ENCODE measurements at regions not wholly inside any gene's neighbourhood (a gene's known extent, or its start where the extent isn't known, plus 50 kb on each side); places are given as distances from the start of the nearest gene placed in this dataset.

GRCh38 chr18:78818961-78819360, 160.7 kb upstream of the SALL3 start:
- no peaks in the 10 kb centered on the region for H3K4me1 ChIP-seq (ENCODE audit: control insufficient read depth, insufficient read depth, low read depth, low read length)
- H3K9ac ChIP-seq (ENCODE audit: low read length): no peak overlapping the region
- no peak overlapping the region for H2AFZ ChIP-seq (ENCODE audit: low read depth, low read length)
- H3K79me1 ChIP-seq (replicated peaks; ENCODE audit: low read length, poor library complexity, severe bottlenecking): no peaks in the 10 kb centered on the region
- no peak overlapping the region for H3K18ac ChIP-seq (ENCODE audit: low read depth in 1 of 2, low read length in 2 of 2)
- no peak overlapping the region for H3K14ac ChIP-seq (ENCODE audit: low read length in 2 of 2)
- no peaks in the 10 kb centered on the region for H3K36me3 ChIP-seq (ENCODE audit: control insufficient read depth in 1 of 2, insufficient read depth in 2 of 2, low read depth in 1 of 2, low read length in 2 of 2)
- no peak overlapping the region for H3K4me3 ChIP-seq (ENCODE audit: insufficient read depth in 1 of 2, low read depth in 1 of 2, low read length in 2 of 2)
- no peak overlapping the region for H3K23ac ChIP-seq (ENCODE audit: low read length in 2 of 2)
- H2BK15ac ChIP-seq (ENCODE audit: low read depth, poor library complexity, severe bottlenecking): no peak overlapping the region
- no peak overlapping the region for H2BK5ac ChIP-seq (ENCODE audit: low read depth, low read length, poor library complexity, severe bottlenecking)
- no peaks in the 10 kb centered on the region for H3K27me3 ChIP-seq (ENCODE audit: control insufficient read depth in 1 of 2, insufficient read depth in 1 of 2, low read length in 2 of 2)
- H3K9me3 ChIP-seq (ENCODE audit: control insufficient read depth, low read length): no peaks in the 10 kb centered on the region
- H4K91ac ChIP-seq (ENCODE audit: low read length): no peak overlapping the region
- no peak overlapping the region for H3K27ac ChIP-seq (ENCODE audit: low read length, poor library complexity, severe bottlenecking)
- no peak overlapping the region for H3K4me2 ChIP-seq (ENCODE audit: low read length, poor library complexity, severe bottlenecking)
- H3K4ac ChIP-seq (ENCODE audit: low read depth in 1 of 2, low read length in 2 of 2): no peak overlapping the region
- no CpG with 5 or more reads among the region's 2 CpGs for WGBS
- no peak overlapping the region for H2AK5ac ChIP-seq (ENCODE audit: low read length, severe bottlenecking)
- no peak overlapping the region for H4K8ac ChIP-seq (ENCODE audit: low read length)
- no peak overlapping the region for H2BK12ac ChIP-seq (ENCODE audit: low read length in 2 of 2)
- H2BK120ac ChIP-seq (ENCODE audit: low read depth, low read length): no peak overlapping the region
- no peak for DNase-seq

- H2BK120ac ChIP-seq (ENCODE audit: low read depth, low read length): no peak overlapping the region
- 85% methylated on average over 14 of the region's 14 CpGs for WGBS
- H3K79me1 ChIP-seq (replicated peaks; ENCODE audit: low read length, poor library complexity, severe bottlenecking): no peaks in the 10 kb centered on the region
- no peak overlapping the region for H2AFZ ChIP-seq (ENCODE audit: low read depth, low read length)
- H3K4me3 ChIP-seq (ENCODE audit: insufficient read depth in 1 of 2, low read depth in 1 of 2, low read length in 2 of 2): no peak overlapping the region
- H3K27ac ChIP-seq (ENCODE audit: low read length, poor library complexity, severe bottlenecking): no peak overlapping the region
- no peaks in the 10 kb centered on the region for H3K4me1 ChIP-seq (ENCODE audit: control insufficient read depth, insufficient read depth, low read depth, low read length)
- no peak overlapping the region for H3K18ac ChIP-seq (ENCODE audit: low read depth in 1 of 2, low read length in 2 of 2)
- no peak overlapping the region for H3K14ac ChIP-seq (ENCODE audit: low read length in 2 of 2)
- no peaks in the 10 kb centered on the region for H3K9me3 ChIP-seq (ENCODE audit: control insufficient read depth, low read length)
- H4K8ac ChIP-seq (ENCODE audit: low read length): no peak overlapping the region
- no peak overlapping the region for H3K23ac ChIP-seq (ENCODE audit: low read length in 2 of 2)
- H3K9ac ChIP-seq (ENCODE audit: low read length): no peak overlapping the region
- H3K4ac ChIP-seq (ENCODE audit: low read depth in 1 of 2, low read length in 2 of 2): no peak overlapping the region
- H3K27me3 ChIP-seq (ENCODE audit: control insufficient read depth in 1 of 2, insufficient read depth in 1 of 2, low read length in 2 of 2): no peaks in the 10 kb centered on the region
- H4K91ac ChIP-seq (ENCODE audit: low read length): no peak overlapping the region
- H2BK12ac ChIP-seq (ENCODE audit: low read length in 2 of 2): no peak overlapping the region
- H3K4me2 ChIP-seq (ENCODE audit: low read length, poor library complexity, severe bottlenecking): no peak overlapping the region
- DNase-seq: no peak
- H2BK15ac ChIP-seq (ENCODE audit: low read depth, poor library complexity, severe bottlenecking): no peak overlapping the region
- H3K36me3 ChIP-seq (ENCODE audit: control insufficient read depth in 1 of 2, insufficient read depth in 2 of 2, low read depth in 1 of 2, low read length in 2 of 2): no peaks in the 10 kb centered on the region
- H2AK5ac ChIP-seq (ENCODE audit: low read length, severe bottlenecking): no peak overlapping the region
- H2BK5ac ChIP-seq (ENCODE audit: low read depth, low read length, poor library complexity, severe bottlenecking): no peak overlapping the region
Observed at GRCh38 chr18:78820161-78820834, 159.3 kb upstream of the SALL3 start.

GRCh38 chr18:78821396-78821795, 158.2 kb upstream of the SALL3 start:
- Histone ChIP-seq H2AFZ (ENCODE audit: low read depth, low read length) (no peak overlapping the region), H3K79me1 (replicated peaks; ENCODE audit: low read length, poor library complexity, severe bottlenecking) (no peaks in the 10 kb centered on the region), H3K27ac (ENCODE audit: low read length, poor library complexity, severe bottlenecking) (no peak overlapping the region), H4K91ac (ENCODE audit: low read length) (no peak overlapping the region), H2BK15ac (ENCODE audit: low read depth, poor library complexity, severe bottlenecking) (no peak overlapping the region), H3K9me3 (ENCODE audit: control insufficient read depth, low read length) (no peaks in the 10 kb centered on the region), H3K4ac (ENCODE audit: low read depth in 1 of 2, low read length in 2 of 2) (no peak overlapping the region), H4K8ac (ENCODE audit: low read length) (no peak overlapping the region), H2AK5ac (ENCODE audit: low read length, severe bottlenecking) (no peak overlapping the region), H3K4me2 (ENCODE audit: low read length, poor library complexity, severe bottlenecking) (no peak overlapping the region), H2BK12ac (ENCODE audit: low read length in 2 of 2) (no peak overlapping the region), H3K4me1 (ENCODE audit: control insufficient read depth, insufficient read depth, low read depth, low read length) (no peaks in the 10 kb centered on the region), H3K14ac (ENCODE audit: low read length in 2 of 2) (no peak overlapping the region), H3K9ac (ENCODE audit: low read length) (no peak overlapping the region), H3K36me3 (ENCODE audit: control insufficient read depth in 1 of 2, insufficient read depth in 2 of 2, low read depth in 1 of 2, low read length in 2 of 2) (no peaks in the 10 kb centered on the region), H2BK5ac (ENCODE audit: low read depth, low read length, poor library complexity, severe bottlenecking) (no peak overlapping the region), H3K4me3 (ENCODE audit: insufficient read depth in 1 of 2, low read depth in 1 of 2, low read length in 2 of 2) (no peak overlapping the region), H3K23ac (ENCODE audit: low read length in 2 of 2) (no peak overlapping the region), H3K27me3 (ENCODE audit: control insufficient read depth in 1 of 2, insufficient read depth in 1 of 2, low read length in 2 of 2) (no peaks in the 10 kb centered on the region), H3K18ac (ENCODE audit: low read depth in 1 of 2, low read length in 2 of 2) (no peak overlapping the region), H2BK120ac (ENCODE audit: low read depth, low read length) (no peak overlapping the region)
- no peak for DNase-seq
- 80% methylated on average over 8 of the region's 9 CpGs for WGBS

GRCh38 chr18:78822171-78822948, 157.3 kb upstream of the SALL3 start:
- no peak overlapping the region for H2BK5ac ChIP-seq (ENCODE audit: low read depth, low read length, poor library complexity, severe bottlenecking)
- H3K4me2 ChIP-seq (ENCODE audit: low read length, poor library complexity, severe bottlenecking): no peak overlapping the region
- no peak overlapping the region for H3K27ac ChIP-seq (ENCODE audit: low read length, poor library complexity, severe bottlenecking)
- no peak overlapping the region for H2BK120ac ChIP-seq (ENCODE audit: low read depth, low read length)
- no peaks in the 10 kb centered on the region for H3K79me1 ChIP-seq (replicated peaks; ENCODE audit: low read length, poor library complexity, severe bottlenecking)
- no peak for DNase-seq
- H2AFZ ChIP-seq (ENCODE audit: low read depth, low read length): no peak overlapping the region
- H3K23ac ChIP-seq (ENCODE audit: low read length in 2 of 2): no peak overlapping the region
- no peak overlapping the region for H3K18ac ChIP-seq (ENCODE audit: low read depth in 1 of 2, low read length in 2 of 2)
- 81% methylated on average over 25 of the region's 27 CpGs for WGBS
- no peak overlapping the region for H3K4ac ChIP-seq (ENCODE audit: low read depth in 1 of 2, low read length in 2 of 2)
- H3K27me3 ChIP-seq (ENCODE audit: control insufficient read depth in 1 of 2, insufficient read depth in 1 of 2, low read length in 2 of 2): no peaks in the 10 kb centered on the region
- no peak overlapping the region for H4K91ac ChIP-seq (ENCODE audit: low read length)
- H4K8ac ChIP-seq (ENCODE audit: low read length): no peak overlapping the region
- H2BK15ac ChIP-seq (ENCODE audit: low read depth, poor library complexity, severe bottlenecking): no peak overlapping the region
- H3K36me3 ChIP-seq (ENCODE audit: control insufficient read depth in 1 of 2, insufficient read depth in 2 of 2, low read depth in 1 of 2, low read length in 2 of 2): no peaks in the 10 kb centered on the region
- no peak overlapping the region for H3K9ac ChIP-seq (ENCODE audit: low read length)
- no peak overlapping the region for H2BK12ac ChIP-seq (ENCODE audit: low read length in 2 of 2)
- no peaks in the 10 kb centered on the region for H3K4me1 ChIP-seq (ENCODE audit: control insufficient read depth, insufficient read depth, low read depth, low read length)
- no peak overlapping the region for H3K4me3 ChIP-seq (ENCODE audit: insufficient read depth in 1 of 2, low read depth in 1 of 2, low read length in 2 of 2)
- no peak overlapping the region for H2AK5ac ChIP-seq (ENCODE audit: low read length, severe bottlenecking)
- H3K9me3 ChIP-seq (ENCODE audit: control insufficient read depth, low read length): no peaks in the 10 kb centered on the region
- H3K14ac ChIP-seq (ENCODE audit: low read length in 2 of 2): no peak overlapping the region

All from mesenchymal stem cell (in vitro differentiated cells and primary cell).